ENCODE measurements at regions not wholly inside any gene's neighbourhood (a gene's known extent, or its start where the extent isn't known, plus 50 kb on each side); places are given as distances from the start of the nearest gene placed in this dataset.

DNA sequence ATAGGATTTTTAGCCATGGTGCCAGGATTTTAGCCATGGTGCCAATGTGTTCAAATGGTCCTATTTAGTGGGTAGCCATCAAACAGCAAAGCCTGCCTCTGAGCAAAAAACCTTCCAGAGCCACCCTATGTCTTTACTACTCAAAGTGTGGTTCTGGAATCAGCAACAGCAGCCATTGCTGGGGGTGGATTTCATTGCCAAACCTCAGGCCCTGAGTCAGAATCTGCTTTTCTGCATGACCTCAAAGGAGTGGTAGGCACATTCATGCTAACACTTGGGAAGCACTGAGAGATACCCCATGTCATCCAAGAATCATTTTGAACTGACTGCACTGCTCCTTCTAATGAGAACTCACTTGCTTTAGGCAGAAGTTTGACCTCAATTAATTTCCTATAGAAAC lies 603.0 kb downstream of the CDY2B start:
- H3K27me3 ChIP-seq: no peaks in the 10 kb centered on the region
- intact Hi-C loops (cut with DNase I; ENCODE audit: low total_unique reads): no loop called here
- no peaks in the 10 kb centered on the region for H3K9me3 ChIP-seq
- no peaks in the 10 kb centered on the region for H3K36me3 ChIP-seq (ENCODE audit: low read depth, missing control alignments)
- no peak for TF ChIP-seq POLR2A (IDR thresholded peaks at IDR 0.05)
- TF ChIP-seq, protein P1, sequence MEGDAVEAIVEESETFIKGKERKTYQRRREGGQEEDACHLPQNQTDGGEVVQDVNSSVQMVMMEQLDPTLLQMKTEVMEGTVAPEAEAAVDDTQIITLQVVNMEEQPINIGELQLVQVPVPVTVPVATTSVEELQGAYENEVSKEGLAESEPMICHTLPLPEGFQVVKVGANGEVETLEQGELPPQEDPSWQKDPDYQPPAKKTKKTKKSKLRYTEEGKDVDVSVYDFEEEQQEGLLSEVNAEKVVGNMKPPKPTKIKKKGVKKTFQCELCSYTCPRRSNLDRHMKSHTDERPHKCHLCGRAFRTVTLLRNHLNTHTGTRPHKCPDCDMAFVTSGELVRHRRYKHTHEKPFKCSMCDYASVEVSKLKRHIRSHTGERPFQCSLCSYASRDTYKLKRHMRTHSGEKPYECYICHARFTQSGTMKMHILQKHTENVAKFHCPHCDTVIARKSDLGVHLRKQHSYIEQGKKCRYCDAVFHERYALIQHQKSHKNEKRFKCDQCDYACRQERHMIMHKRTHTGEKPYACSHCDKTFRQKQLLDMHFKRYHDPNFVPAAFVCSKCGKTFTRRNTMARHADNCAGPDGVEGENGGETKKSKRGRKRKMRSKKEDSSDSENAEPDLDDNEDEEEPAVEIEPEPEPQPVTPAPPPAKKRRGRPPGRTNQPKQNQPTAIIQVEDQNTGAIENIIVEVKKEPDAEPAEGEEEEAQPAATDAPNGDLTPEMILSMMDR (IDR thresholded peaks at IDR 0.05): no peak
- H3K4me3 ChIP-seq: no peak overlapping the region
- H3K4me1 ChIP-seq: no peaks in the 10 kb centered on the region
- no peak for DNase-seq
- H3K27ac ChIP-seq: no peak overlapping the region

DNA sequence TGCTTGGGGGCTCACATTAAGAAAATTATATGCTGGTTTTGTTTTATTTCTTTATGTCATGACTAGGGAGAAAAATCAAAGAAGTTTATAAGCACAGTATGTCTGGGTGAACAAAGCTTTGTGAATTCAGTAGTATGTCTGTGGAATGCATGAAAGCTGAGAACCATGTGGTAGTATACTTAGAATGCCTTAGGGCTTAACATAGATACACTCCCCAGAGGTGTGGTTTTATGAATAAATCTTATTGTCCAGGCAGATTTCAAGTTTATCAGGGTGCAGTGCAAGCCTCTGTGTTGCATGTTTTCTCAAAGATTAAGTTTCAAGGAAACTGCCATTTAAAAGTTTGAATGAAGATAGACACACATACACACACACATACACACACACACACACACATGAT lies 620.5 kb downstream of the CDY2B start:
- TF ChIP-seq, protein P1 (IDR thresholded peaks at IDR 0.05): no peak
- no peak for TF ChIP-seq POLR2A (IDR thresholded peaks at IDR 0.05)
- Histone ChIP-seq H3K4me3 (no peak overlapping the region), H3K27ac (no peak overlapping the region), H3K27me3 (no peaks in the 10 kb centered on the region), H3K36me3 (ENCODE audit: low read depth, missing control alignments) (no peaks in the 10 kb centered on the region), H3K4me1 (no peaks in the 10 kb centered on the region), H3K9me3 (no peaks in the 10 kb centered on the region)
- intact Hi-C loops (cut with DNase I; ENCODE audit: low total_unique reads): no loop called here
- DNase-seq: no peak

DNA sequence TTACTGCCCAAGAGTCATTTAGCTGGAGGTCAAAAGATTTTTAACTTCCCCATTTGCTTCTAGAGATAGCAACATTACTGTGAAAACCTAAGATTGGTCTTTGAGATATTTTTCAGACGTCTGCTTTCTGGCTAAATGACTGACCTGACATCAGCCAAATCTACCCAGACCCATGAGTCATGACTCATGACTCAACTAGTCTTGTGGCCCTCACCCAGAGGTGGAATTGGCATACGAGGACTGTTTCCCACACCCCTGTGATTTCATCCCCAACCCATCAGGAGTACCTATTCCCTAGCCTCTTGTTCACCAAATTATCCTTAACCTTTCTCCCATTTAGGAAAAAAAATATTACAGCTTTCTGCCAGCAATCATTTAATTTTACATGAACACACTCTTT lies 641.6 kb downstream of the CDY2B start:
- intact Hi-C loops (cut with DNase I; ENCODE audit: low total_unique reads): no loop called here
- Histone ChIP-seq H3K4me1 (no peaks in the 10 kb centered on the region), H3K27me3 (no peaks in the 10 kb centered on the region), H3K4me3 (no peak overlapping the region), H3K36me3 (ENCODE audit: low read depth, missing control alignments) (no peaks in the 10 kb centered on the region), H3K9me3 (no peaks in the 10 kb centered on the region), H3K27ac (no peak overlapping the region)
- WGBS, 2 donors: 48 to 58% methylated on average over 2 of the region's 2 CpGs
- no peak for DNase-seq
- no peak for TF ChIP-seq POLR2A (IDR thresholded peaks at IDR 0.05)
- TF ChIP-seq, protein P1 (IDR thresholded peaks at IDR 0.05): no peak

DNA sequence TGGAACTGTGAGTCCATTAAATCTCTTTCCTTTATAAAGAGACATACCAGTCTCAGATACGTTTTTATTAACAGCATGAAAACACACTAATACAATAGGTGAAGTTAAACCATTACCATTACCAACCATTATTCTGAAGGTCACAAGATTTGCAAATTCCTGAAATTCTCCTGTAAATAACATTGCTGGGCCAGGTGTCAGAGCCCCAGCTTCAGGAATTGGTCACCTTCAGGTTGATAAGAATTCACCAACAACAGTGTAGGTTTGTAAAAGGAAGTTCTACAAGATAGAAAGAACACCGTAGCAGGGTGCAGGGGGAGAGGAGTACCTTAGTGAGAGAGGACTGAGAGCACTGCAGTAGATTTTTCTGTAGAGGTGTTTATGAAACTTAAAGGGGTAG lies 644.3 kb downstream of the CDY2B start:
- no peaks in the 10 kb centered on the region for H3K4me1 ChIP-seq
- 84 to 86% methylated on average over 2 of the region's 2 CpGs for WGBS, 2 donors
- H3K27ac ChIP-seq: no peak overlapping the region
- no peaks in the 10 kb centered on the region for H3K36me3 ChIP-seq (ENCODE audit: low read depth, missing control alignments)
- no peak overlapping the region for H3K4me3 ChIP-seq
- TF ChIP-seq, protein P1 (IDR thresholded peaks at IDR 0.05): no peak
- TF ChIP-seq POLR2A (IDR thresholded peaks at IDR 0.05): no peak
- intact Hi-C loops (cut with DNase I; ENCODE audit: low total_unique reads): no loop called here
- no peak for DNase-seq
- H3K9me3 ChIP-seq: no peaks in the 10 kb centered on the region
- H3K27me3 ChIP-seq: no peaks in the 10 kb centered on the region

DNA sequence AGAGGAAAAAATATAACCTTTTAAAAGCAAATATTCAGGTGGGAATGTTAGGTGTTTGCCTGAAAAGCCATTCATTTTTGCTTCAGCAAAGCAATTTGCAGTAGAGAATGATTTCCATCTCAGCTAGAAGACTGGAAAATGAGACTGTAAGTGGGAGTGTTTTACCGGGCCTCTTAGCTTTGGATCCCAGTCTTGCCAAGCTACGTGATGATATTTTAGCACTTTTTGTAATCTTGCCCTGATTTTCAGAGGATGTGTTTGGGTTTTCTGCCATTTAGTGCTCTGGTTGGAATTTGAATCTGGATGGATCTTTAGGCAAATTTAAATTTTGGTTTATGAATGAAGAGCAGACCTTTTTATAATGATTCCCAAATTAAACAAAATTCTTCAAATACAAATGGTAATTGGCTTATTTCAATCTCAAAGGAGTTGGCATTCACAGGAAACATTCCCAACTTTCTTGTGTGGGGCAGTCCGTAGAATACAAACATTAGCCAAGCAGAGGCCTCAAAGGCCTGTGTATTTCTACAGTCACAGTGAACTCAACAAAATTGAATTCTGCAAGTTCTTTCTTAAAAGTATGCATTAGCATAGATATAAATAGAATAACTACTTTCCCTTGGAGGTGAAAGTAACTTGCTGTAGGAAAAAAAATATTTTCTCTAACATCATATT lies 646.4 kb downstream of the CDY2B start:
- DNase-seq: no peak
- no peak overlapping the region for H3K27ac ChIP-seq
- no peaks in the 10 kb centered on the region for H3K9me3 ChIP-seq
- H3K36me3 ChIP-seq (ENCODE audit: low read depth, missing control alignments): no peaks in the 10 kb centered on the region
- no peaks in the 10 kb centered on the region for H3K4me1 ChIP-seq
- no peaks in the 10 kb centered on the region for H3K27me3 ChIP-seq
- no peak overlapping the region for H3K4me3 ChIP-seq
- TF ChIP-seq, protein P1 (IDR thresholded peaks at IDR 0.05): no peak
- no peak for TF ChIP-seq POLR2A (IDR thresholded peaks at IDR 0.05)
- intact Hi-C loops (cut with DNase I; ENCODE audit: low total_unique reads): no loop called here
- WGBS, 2 donors: 44 to 48% methylated on average over 3 of the region's 3 CpGs
